H1 (cell line): ENCODE measurements at regions not wholly inside any gene's neighbourhood (a gene's known extent, or its start where the extent isn't known, plus 50 kb on each side); places are given as distances from the start of the nearest gene placed in this dataset.

Source experiments
- CHD2 ChIP-seq: IDR thresholded peaks from 2 replicates; pipeline ENCODE4 v1.6.1; 2012; ENCODE audit warnings: low read length, improper control_type of control experiment
- EGR1 ChIP-seq: IDR thresholded peaks from 2 replicates; pipeline ENCODE4 v1.6.1; 2011; ENCODE audit warnings: low read depth, low read length, borderline replicate concordance
- GABPA ChIP-seq: IDR thresholded peaks from 2 replicates; pipeline ENCODE4 v1.6.1; 2011; ENCODE audit warnings: mild to moderate bottlenecking, low read length, moderate library complexity, borderline replicate concordance; ENCODE audit not compliant: insufficient read depth
- JUND ChIP-seq: IDR thresholded peaks from 2 replicates; pipeline ENCODE4 v1.6.1; 2011; ENCODE audit warnings: mild to moderate bottlenecking, improper control_type of control experiment, low read length
- RAD21 ChIP-seq, 2 experiments: IDR thresholded peaks in 1 of 2; conservative IDR thresholded peaks in 1 of 2; 2 replicates each; pipeline ENCODE4 v1.6.1; 2011; ENCODE audit warnings: low read depth in 2 of 2, low read length in 2 of 2, improper control_type of control experiment in 1 of 2, inconsistent platforms in 1 of 2, mild to moderate bottlenecking in 1 of 2, moderate library complexity in 1 of 2
- TF ChIP-seq, protein P1 (sequence below): IDR thresholded peaks from 2 replicates; pipeline ENCODE4 v1.6.1; 2011; ENCODE audit warnings: low read depth, mild to moderate bottlenecking, low read length; ENCODE audit not compliant: insufficient read depth

DNA sequence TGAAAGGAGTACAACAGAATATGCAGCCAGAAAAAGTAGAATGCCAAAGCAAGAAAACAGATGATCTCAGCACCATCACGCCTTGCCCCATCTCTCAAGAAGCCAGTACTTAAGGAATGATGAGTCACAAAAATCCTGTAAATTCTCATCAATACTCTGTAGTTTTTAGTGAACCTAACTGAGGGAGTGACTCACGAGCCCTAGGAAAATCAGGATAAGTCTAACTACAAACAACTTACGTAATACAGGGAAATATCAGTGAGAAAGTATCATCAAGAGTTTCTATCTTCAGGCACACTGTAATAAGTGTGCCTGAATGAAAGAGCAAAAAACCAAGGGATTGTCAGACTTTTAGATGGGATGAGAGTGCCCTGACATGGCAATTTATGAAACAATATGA, 644.4 kb downstream of the STPG2 start (continued):
- TF ChIP-seq GABPA (no peak), RAD21 (IDR thresholded peaks at IDR 0.05 in 1 of 2, conservative IDR thresholded peaks at IDR 0.05 in 1 of 2; ENCODE audit: low read depth in 2 of 2, low read length in 2 of 2) (no peak), JUND (no peak), EGR1 (no peak), CHD2 (no peak)
- TF ChIP-seq, protein P1, sequence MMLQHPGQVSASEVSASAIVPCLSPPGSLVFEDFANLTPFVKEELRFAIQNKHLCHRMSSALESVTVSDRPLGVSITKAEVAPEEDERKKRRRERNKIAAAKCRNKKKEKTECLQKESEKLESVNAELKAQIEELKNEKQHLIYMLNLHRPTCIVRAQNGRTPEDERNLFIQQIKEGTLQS = no peak
